Panc1 (cell line): ENCODE measurements at regions not wholly inside any gene's neighbourhood (a gene's known extent, or its start where the extent isn't known, plus 50 kb on each side); places are given as distances from the start of the nearest gene placed in this dataset.
"Not testable (repeated sequence)": the region's sequence is repeated elsewhere in the genome, so short reads cannot be mapped to it uniquely, and the experiment has no call there.

ENCODE experiments used
- POLR2AphosphoS5 ChIP-seq: IDR thresholded peaks from 2 replicates; pipeline ENCODE4 v1.6.1; 2012; ENCODE audit warnings: mild to moderate bottlenecking, low read depth, low read length, moderate library complexity
- SIN3A ChIP-seq: IDR thresholded peaks from 2 replicates; pipeline ENCODE4 v1.6.1; 2012; ENCODE audit warnings: low read depth, mild to moderate bottlenecking, low read length, moderate library complexity, borderline replicate concordance; ENCODE audit not compliant: insufficient read depth
- TF ChIP-seq, protein P1 (sequence below), 2 experiments: IDR thresholded peaks; 2 replicates each; pipeline ENCODE4 v1.6.1; 2011 to 2012; ENCODE audit warnings: low read depth in 2 of 2, control low read depth in 1 of 2, low read length in 1 of 2, mild to moderate bottlenecking in 1 of 2, moderate library complexity in 1 of 2; ENCODE audit not compliant: insufficient read depth in 1 of 2
- TF ChIP-seq, protein P2 (sequence below): fragments of 450-650 bp; IDR thresholded peaks from 2 replicates; pipeline ENCODE4 v1.5.1; 2017; ENCODE audit warnings: mild to moderate bottlenecking

DNA sequence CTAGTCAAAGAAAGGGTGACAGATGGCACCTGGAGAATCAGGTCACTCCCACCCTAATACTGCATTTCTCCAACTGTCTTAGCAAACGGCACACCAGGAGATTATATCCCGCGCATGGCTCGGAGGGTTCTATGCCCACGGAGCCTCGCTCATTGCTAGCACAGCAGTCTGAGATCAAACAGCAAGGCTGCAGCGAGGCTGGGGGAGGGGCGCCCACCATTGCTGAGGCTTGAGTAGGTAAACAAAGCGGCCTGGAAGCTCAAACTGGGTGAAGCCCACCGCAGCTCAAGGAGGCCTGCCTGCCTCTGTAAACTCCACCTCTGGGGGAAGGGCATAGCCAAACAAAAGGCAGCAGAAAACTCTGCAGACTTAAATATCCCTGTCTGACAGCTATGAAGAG is 268.1 kb upstream of the GRM3 start:
- TF ChIP-seq, protein P1, sequence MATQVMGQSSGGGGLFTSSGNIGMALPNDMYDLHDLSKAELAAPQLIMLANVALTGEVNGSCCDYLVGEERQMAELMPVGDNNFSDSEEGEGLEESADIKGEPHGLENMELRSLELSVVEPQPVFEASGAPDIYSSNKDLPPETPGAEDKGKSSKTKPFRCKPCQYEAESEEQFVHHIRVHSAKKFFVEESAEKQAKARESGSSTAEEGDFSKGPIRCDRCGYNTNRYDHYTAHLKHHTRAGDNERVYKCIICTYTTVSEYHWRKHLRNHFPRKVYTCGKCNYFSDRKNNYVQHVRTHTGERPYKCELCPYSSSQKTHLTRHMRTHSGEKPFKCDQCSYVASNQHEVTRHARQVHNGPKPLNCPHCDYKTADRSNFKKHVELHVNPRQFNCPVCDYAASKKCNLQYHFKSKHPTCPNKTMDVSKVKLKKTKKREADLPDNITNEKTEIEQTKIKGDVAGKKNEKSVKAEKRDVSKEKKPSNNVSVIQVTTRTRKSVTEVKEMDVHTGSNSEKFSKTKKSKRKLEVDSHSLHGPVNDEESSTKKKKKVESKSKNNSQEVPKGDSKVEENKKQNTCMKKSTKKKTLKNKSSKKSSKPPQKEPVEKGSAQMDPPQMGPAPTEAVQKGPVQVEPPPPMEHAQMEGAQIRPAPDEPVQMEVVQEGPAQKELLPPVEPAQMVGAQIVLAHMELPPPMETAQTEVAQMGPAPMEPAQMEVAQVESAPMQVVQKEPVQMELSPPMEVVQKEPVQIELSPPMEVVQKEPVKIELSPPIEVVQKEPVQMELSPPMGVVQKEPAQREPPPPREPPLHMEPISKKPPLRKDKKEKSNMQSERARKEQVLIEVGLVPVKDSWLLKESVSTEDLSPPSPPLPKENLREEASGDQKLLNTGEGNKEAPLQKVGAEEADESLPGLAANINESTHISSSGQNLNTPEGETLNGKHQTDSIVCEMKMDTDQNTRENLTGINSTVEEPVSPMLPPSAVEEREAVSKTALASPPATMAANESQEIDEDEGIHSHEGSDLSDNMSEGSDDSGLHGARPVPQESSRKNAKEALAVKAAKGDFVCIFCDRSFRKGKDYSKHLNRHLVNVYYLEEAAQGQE (IDR thresholded peaks at IDR 0.05; ENCODE audit: insufficient read depth in 1 of 2, low read depth in 2 of 2, low read length in 1 of 2), result not testable (repeated sequence)
- TF ChIP-seq, protein P2, sequence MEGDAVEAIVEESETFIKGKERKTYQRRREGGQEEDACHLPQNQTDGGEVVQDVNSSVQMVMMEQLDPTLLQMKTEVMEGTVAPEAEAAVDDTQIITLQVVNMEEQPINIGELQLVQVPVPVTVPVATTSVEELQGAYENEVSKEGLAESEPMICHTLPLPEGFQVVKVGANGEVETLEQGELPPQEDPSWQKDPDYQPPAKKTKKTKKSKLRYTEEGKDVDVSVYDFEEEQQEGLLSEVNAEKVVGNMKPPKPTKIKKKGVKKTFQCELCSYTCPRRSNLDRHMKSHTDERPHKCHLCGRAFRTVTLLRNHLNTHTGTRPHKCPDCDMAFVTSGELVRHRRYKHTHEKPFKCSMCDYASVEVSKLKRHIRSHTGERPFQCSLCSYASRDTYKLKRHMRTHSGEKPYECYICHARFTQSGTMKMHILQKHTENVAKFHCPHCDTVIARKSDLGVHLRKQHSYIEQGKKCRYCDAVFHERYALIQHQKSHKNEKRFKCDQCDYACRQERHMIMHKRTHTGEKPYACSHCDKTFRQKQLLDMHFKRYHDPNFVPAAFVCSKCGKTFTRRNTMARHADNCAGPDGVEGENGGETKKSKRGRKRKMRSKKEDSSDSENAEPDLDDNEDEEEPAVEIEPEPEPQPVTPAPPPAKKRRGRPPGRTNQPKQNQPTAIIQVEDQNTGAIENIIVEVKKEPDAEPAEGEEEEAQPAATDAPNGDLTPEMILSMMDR, result not testable (repeated sequence)
- TF ChIP-seq SIN3A, POLR2AphosphoS5: not testable (repeated sequence)
